ENCODE measurements at regions not wholly inside any gene's neighbourhood (a gene's known extent, or its start where the extent isn't known, plus 50 kb on each side); places are given as distances from the start of the nearest gene placed in this dataset.

DNA sequence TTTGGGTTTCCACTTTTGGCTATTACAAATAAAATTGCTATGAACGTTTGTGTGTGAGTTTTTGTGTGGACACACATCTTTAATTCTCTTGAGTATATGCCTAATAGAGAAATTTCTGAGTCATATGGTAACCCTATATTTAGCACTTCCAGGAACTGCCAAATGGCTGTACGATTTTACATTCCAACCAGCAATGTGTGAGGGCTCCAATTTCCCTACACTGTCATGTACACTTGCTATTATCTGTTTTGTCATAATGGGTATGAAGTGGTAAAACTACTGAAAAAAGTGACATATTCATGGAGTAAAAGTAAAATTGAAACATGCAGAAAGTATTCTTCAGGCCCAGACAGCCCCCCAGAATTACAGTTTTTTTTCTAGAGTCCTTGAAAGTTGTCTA lies 59.6 kb upstream of the ESR1 start:
- H3K4me3 ChIP-seq (ENCODE audit: low read depth, low read length): no peak overlapping the region
- DNase-seq (ENCODE audit: low read depth): no peak
- TF ChIP-seq, protein P1, sequence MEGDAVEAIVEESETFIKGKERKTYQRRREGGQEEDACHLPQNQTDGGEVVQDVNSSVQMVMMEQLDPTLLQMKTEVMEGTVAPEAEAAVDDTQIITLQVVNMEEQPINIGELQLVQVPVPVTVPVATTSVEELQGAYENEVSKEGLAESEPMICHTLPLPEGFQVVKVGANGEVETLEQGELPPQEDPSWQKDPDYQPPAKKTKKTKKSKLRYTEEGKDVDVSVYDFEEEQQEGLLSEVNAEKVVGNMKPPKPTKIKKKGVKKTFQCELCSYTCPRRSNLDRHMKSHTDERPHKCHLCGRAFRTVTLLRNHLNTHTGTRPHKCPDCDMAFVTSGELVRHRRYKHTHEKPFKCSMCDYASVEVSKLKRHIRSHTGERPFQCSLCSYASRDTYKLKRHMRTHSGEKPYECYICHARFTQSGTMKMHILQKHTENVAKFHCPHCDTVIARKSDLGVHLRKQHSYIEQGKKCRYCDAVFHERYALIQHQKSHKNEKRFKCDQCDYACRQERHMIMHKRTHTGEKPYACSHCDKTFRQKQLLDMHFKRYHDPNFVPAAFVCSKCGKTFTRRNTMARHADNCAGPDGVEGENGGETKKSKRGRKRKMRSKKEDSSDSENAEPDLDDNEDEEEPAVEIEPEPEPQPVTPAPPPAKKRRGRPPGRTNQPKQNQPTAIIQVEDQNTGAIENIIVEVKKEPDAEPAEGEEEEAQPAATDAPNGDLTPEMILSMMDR (IDR thresholded peaks at IDR 0.05; ENCODE audit: low read depth, low read length, missing control alignments): no peak

DNA sequence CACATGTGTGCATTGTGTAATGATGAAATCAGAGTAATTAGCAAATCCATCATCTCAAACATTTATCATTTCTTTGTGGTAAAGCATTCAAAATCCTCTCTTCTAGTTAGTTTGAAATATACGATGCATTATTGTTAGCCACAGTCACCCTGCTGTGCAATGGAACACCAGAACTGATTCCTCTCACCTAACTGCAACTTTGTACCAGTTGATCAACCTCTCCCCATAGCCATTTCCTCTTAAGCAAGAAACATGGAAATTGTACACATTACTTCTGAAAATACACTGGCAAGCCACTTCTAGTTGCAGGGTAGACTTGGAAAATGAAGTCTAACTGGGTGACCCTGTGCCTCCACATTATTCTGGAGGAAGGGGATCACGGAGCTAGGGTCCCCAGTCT lies 58.1 kb upstream of the ESR1 start:
- DNase-seq (ENCODE audit: low read depth): no peak
- TF ChIP-seq, protein P1 (IDR thresholded peaks at IDR 0.05; ENCODE audit: low read depth, low read length, missing control alignments): no peak
- no peak overlapping the region for H3K4me3 ChIP-seq (ENCODE audit: low read depth, low read length)

DNA sequence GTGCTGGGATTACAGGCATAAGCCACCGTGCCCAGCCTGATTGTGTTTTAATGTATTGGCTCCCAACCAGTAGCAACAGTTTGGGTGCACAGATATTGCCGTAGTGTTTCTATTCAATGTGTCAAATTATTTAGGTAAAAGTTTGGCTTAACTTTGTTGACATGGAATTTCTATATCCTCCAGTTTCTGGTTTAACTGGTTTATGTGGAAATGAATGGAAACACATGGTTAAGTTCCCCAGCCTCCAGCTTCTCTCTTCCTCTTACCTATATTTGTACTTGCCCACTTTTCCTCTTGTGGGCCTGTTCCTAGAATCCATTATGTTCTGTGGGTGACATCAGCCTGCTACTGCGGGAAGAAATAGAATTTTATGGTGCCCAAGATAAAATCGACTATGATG lies 53.9 kb upstream of the ESR1 start:
- no peak overlapping the region for H3K4me3 ChIP-seq (ENCODE audit: low read depth, low read length)
- TF ChIP-seq, protein P1 (IDR thresholded peaks at IDR 0.05; ENCODE audit: low read depth, low read length, missing control alignments): no peak
- DNase-seq (ENCODE audit: low read depth): no peak

DNA sequence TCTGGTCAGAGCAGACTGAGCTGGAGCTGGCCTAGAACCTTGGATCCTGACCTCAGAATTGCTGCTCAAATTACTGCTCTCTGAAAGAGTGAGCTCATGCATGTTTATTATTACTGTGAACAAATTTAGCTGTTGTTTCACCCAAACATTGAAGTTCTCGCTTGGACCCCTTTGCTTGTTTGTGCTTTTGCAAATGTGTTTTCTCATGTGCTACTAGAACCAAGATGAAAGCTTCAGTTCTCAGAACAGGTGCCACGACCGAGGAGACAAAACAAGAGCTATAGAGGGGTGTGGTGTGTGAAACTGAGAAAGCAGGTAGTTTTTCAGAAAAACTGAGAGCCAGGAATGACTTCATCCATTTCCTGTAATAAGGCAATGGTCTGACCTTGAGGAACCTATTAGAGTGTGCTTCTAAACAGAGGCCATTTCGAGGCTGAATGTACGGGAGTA lies 50.0 kb upstream of the ESR1 start:
- DNase-seq (ENCODE audit: low read depth): peak; percentile 90
- TF ChIP-seq, protein P1 (IDR thresholded peaks at IDR 0.05; ENCODE audit: low read depth, low read length, missing control alignments): no peak
- no peak overlapping the region for H3K4me3 ChIP-seq (ENCODE audit: low read depth, low read length)
